BLaER1 treated with 17β-estradiol and CSF1 and Interleukin-3, amounts not matched to agents 10 nM and 100 nM (cell line): ENCODE measurements at regions not wholly inside any gene's neighbourhood (a gene's known extent, or its start where the extent isn't known, plus 50 kb on each side); places are given as distances from the start of the nearest gene placed in this dataset.

ENCODE experiments used
- H3K27ac ChIP-seq, 11 experiments: shearing (Covaris generic); formaldehyde crosslinking; 2 replicates each; pipeline ENCODE4 v1.8.1; 2022
- H3K27me3 ChIP-seq, 11 experiments: shearing (Covaris generic); formaldehyde crosslinking; 2 replicates each; pipeline ENCODE4 v1.8.1; 2022
- H3K36me3 ChIP-seq, 11 experiments: shearing (Covaris generic); formaldehyde crosslinking; 2 replicates each; pipeline ENCODE4 v1.8.1; 2022
- H3K4me1 ChIP-seq, 10 experiments: shearing (Covaris generic); formaldehyde crosslinking; 2 replicates each; pipeline ENCODE4 v1.8.1; 2022
- H3K4me2 ChIP-seq, 11 experiments: shearing (Covaris generic); formaldehyde crosslinking; 2 replicates each; pipeline ENCODE4 v1.8.1; 2022
- H3K4me3 ChIP-seq, 10 experiments: shearing (Covaris generic); formaldehyde crosslinking; 2 replicates each; pipeline ENCODE4 v1.8.1; 2022
- H3K9ac ChIP-seq, 11 experiments: shearing (Covaris generic); formaldehyde crosslinking; 2 replicates each; pipeline ENCODE4 v1.8.1; 2022
- H3K9me3 ChIP-seq, 11 experiments: shearing (Covaris generic); formaldehyde crosslinking; replicated peaks in 1 of 11; 2 replicates each; pipeline ENCODE4 v1.8.1; 2022
- H4K20me1 ChIP-seq, 11 experiments: shearing (Covaris generic); formaldehyde crosslinking; 2 replicates each; pipeline ENCODE4 v1.8.1; 2022
- Cebpa-rat ChIP-seq, 11 experiments: shearing (Covaris generic); IDR thresholded peaks; 2 replicates each; pipeline ENCODE4 v1.8.1; 2022

- no peak for TF ChIP-seq Cebpa-rat (IDR thresholded peaks at IDR 0.05)
- Histone ChIP-seq H3K4me2 (peak overlapping the region; percentile 40 to 81 (median 67); a peak in 21 of 22 replicates), H3K4me3 (no peak overlapping the region), H3K4me1 (peaks cover 10 to 60% (median 35%) of the 10 kb centered on the region in 10 experiments), H3K9me3 (peaks cover 0 to 11% (median 0%) of the 10 kb centered on the region in 11 experiments; a peak in 4 of 22 replicates), H4K20me1 (no peaks in the 10 kb centered on the region), H3K27ac (peak overlapping the region in 10 of 11 experiments; percentile 49 to 90 (median 82); a peak in 20 of 22 replicates), H3K9ac (peak overlapping the region in 9 of 11 experiments; percentile 26 to 75 (median 64); a peak in 16 of 22 replicates), H3K27me3 (no peaks in the 10 kb centered on the region), H3K36me3 (no peaks in the 10 kb centered on the region)
These were observed 207.5 kb upstream of the RTL1 start for GRCh38 chr14:101110729-101111619.

- Histone ChIP-seq H4K20me1 (no peaks in the 10 kb centered on the region), H3K4me3 (no peak overlapping the region), H3K27ac (peak overlapping the region in 10 of 11 experiments; percentile 49 to 90 (median 82); a peak in 21 of 22 replicates), H3K9ac (peak overlapping the region; percentile 22 to 75 (median 62); a peak in 19 of 22 replicates), H3K4me1 (peaks cover 10 to 66% (median 35%) of the 10 kb centered on the region in 10 experiments), H3K36me3 (no peaks in the 10 kb centered on the region; a peak in 1 of 22 replicates), H3K27me3 (no peaks in the 10 kb centered on the region), H3K4me2 (peak overlapping the region; percentile 40 to 81 (median 67)), H3K9me3 (peaks cover 0 to 9% (median 0%) of the 10 kb centered on the region in 11 experiments; a peak in 4 of 22 replicates)
- TF ChIP-seq Cebpa-rat (IDR thresholded peaks at IDR 0.05) = no peak
These were observed 208.2 kb upstream of the RTL1 start for GRCh38 chr14:101111620-101112290.

- Histone ChIP-seq H3K9ac (peak overlapping the region in 8 of 11 experiments; percentile 45 to 75 (median 66); a peak in 13 of 22 replicates), H3K9me3 (peaks cover 0 to 2% (median 0%) of the 10 kb centered on the region in 11 experiments; a peak in 2 of 22 replicates), H4K20me1 (no peaks in the 10 kb centered on the region), H3K4me1 (peaks cover 10 to 66% (median 35%) of the 10 kb centered on the region in 10 experiments), H3K27ac (peak overlapping the region in 8 of 11 experiments; percentile 73 to 90 (median 84); a peak in 16 of 22 replicates), H3K27me3 (no peaks in the 10 kb centered on the region), H3K36me3 (no peaks in the 10 kb centered on the region; a peak in 1 of 22 replicates), H3K4me2 (peak overlapping the region in 9 of 11 experiments; percentile 57 to 81 (median 71); a peak in 18 of 22 replicates), H3K4me3 (no peak overlapping the region)
- TF ChIP-seq Cebpa-rat (IDR thresholded peaks at IDR 0.05) = no peak
These were observed 209.0 kb upstream of the RTL1 start for GRCh38 chr14:101112351-101113107.

GRCh38 chr14:101113108-101113612 lies 209.6 kb upstream of the RTL1 start:
- TF ChIP-seq Cebpa-rat (IDR thresholded peaks at IDR 0.05) = no peak
- H3K9me3 ChIP-seq = no peaks in the 10 kb centered on the region
- no peaks in the 10 kb centered on the region for H4K20me1 ChIP-seq
- H3K4me1 ChIP-seq = peaks cover 10 to 68% (median 37%) of the 10 kb centered on the region in 10 experiments
- H3K27me3 ChIP-seq = no peaks in the 10 kb centered on the region
- peak overlapping the region in 5 of 11 experiments; percentile 82 to 90 (median 86); a peak in 3 of 22 replicates for H3K27ac ChIP-seq
- H3K4me3 ChIP-seq = no peak overlapping the region
- peak overlapping the region in 6 of 11 experiments; percentile 0 to 81 (median 68); a peak in 11 of 22 replicates for H3K4me2 ChIP-seq
- H3K36me3 ChIP-seq = no peaks in the 10 kb centered on the region; a peak in 1 of 22 replicates
- H3K9ac ChIP-seq = no peak overlapping the region; a peak in 1 of 22 replicates

- no peaks in the 10 kb centered on the region; a peak in 1 of 22 replicates for H3K36me3 ChIP-seq
- peak overlapping the region in 1 of 11 experiments; percentile 11; a peak in 1 of 22 replicates for H3K27ac ChIP-seq
- H3K27me3 ChIP-seq = no peaks in the 10 kb centered on the region
- no peak overlapping the region for H3K9ac ChIP-seq
- H3K4me3 ChIP-seq = no peak overlapping the region
- H3K4me2 ChIP-seq = peak overlapping the region in 6 of 11 experiments; percentile 18 to 65 (median 28); a peak in 9 of 22 replicates
- no peaks in the 10 kb centered on the region for H3K9me3 ChIP-seq
- H4K20me1 ChIP-seq = no peaks in the 10 kb centered on the region
- peaks cover 15 to 77% (median 43%) of the 10 kb centered on the region in 10 experiments for H3K4me1 ChIP-seq
- TF ChIP-seq Cebpa-rat (IDR thresholded peaks at IDR 0.05) = no peak
These were observed 210.6 kb upstream of the RTL1 start for GRCh38 chr14:101113835-101114725.

- H3K27me3 ChIP-seq = no peaks in the 10 kb centered on the region
- no peak for TF ChIP-seq Cebpa-rat (IDR thresholded peaks at IDR 0.05)
- no peaks in the 10 kb centered on the region for H4K20me1 ChIP-seq
- H3K36me3 ChIP-seq = no peaks in the 10 kb centered on the region; a peak in 1 of 22 replicates
- peak overlapping the region in 1 of 11 experiments; percentile 11; a peak in 1 of 22 replicates for H3K27ac ChIP-seq
- H3K4me3 ChIP-seq = no peak overlapping the region
- no peak overlapping the region for H3K9ac ChIP-seq
- H3K9me3 ChIP-seq = no peaks in the 10 kb centered on the region
- H3K4me2 ChIP-seq = peak overlapping the region in 6 of 11 experiments; percentile 18 to 65 (median 28); a peak in 3 of 22 replicates
- H3K4me1 ChIP-seq = peaks cover 23 to 85% (median 51%) of the 10 kb centered on the region in 10 experiments
These were observed 211.4 kb upstream of the RTL1 start for GRCh38 chr14:101114726-101115515.

GRCh38 chr14:101115652-101116051 lies 212.1 kb upstream of the RTL1 start:
- peaks cover 28 to 86% (median 58%) of the 10 kb centered on the region in 10 experiments for H3K4me1 ChIP-seq
- no peaks in the 10 kb centered on the region; a peak in 1 of 22 replicates for H3K36me3 ChIP-seq
- no peaks in the 10 kb centered on the region for H4K20me1 ChIP-seq
- H3K27me3 ChIP-seq = no peaks in the 10 kb centered on the region
- H3K4me3 ChIP-seq = no peak overlapping the region
- no peak for TF ChIP-seq Cebpa-rat (IDR thresholded peaks at IDR 0.05)
- no peak overlapping the region for H3K9ac ChIP-seq
- no peaks in the 10 kb centered on the region for H3K9me3 ChIP-seq
- H3K27ac ChIP-seq = no peak overlapping the region
- peak overlapping the region in 1 of 11 experiments; percentile 15; a peak in 1 of 22 replicates for H3K4me2 ChIP-seq
